HFF-Myc (cell line): ENCODE measurements at regions not wholly inside any gene's neighbourhood (a gene's known extent, or its start where the extent isn't known, plus 50 kb on each side); places are given as distances from the start of the nearest gene placed in this dataset.

Experiments
- DNase-seq: peaks from one replicate; pipeline ENCODE4 v3.0.0-alpha.2; 2011; ENCODE audit warnings: low read depth; ENCODE audit errors: extremely low read depth
- H3K4me3 ChIP-seq: replicated peaks from 2 replicates; pipeline ENCODE4 v1.5.1; 2011; ENCODE audit warnings: low read depth, mild to moderate bottlenecking, control low read depth, low read length
- CTCF ChIP-seq: IDR thresholded peaks from 2 replicates; pipeline ENCODE4 v1.5.1; 2012; ENCODE audit warnings: mild to moderate bottlenecking, low read depth, low read length, control low read depth; ENCODE audit errors: missing control alignments

- DNase-seq = no peak
- no peak for TF ChIP-seq CTCF
- H3K4me3 ChIP-seq = no peak overlapping the region
Measured at GRCh38 chr12:24281341-24281740, 331.9 kb upstream of the SOX5 start.

GRCh38 chr12:24280056-24280842, 330.8 kb upstream of the SOX5 start:
- no peak overlapping the region for H3K4me3 ChIP-seq
- no peak for TF ChIP-seq CTCF
- no peak for DNase-seq

- H3K4me3 ChIP-seq = no peak overlapping the region
- no peak for TF ChIP-seq CTCF
- DNase-seq = no peak
Measured at GRCh38 chr12:24278832-24279231, 329.4 kb upstream of the SOX5 start.

GRCh38 chr12:24270965-24271364, 321.5 kb upstream of the SOX5 start:
- no peak overlapping the region for H3K4me3 ChIP-seq
- no peak for DNase-seq
- no peak for TF ChIP-seq CTCF

GRCh38 chr12:24270464-24270863, 321.0 kb upstream of the SOX5 start:
- no peak for DNase-seq
- no peak for TF ChIP-seq CTCF
- no peak overlapping the region for H3K4me3 ChIP-seq

GRCh38 chr12:24268663-24269186, 319.3 kb upstream of the SOX5 start:
- no peak for TF ChIP-seq CTCF
- H3K4me3 ChIP-seq = no peak overlapping the region
- no peak for DNase-seq
